ENCODE measurements at regions not wholly inside any gene's neighbourhood (a gene's known extent, or its start where the extent isn't known, plus 50 kb on each side); places are given as distances from the start of the nearest gene placed in this dataset.
"Not testable (repeated sequence)": the region's sequence is repeated elsewhere in the genome, so short reads cannot be mapped to it uniquely, and the experiment has no call there.

DNA sequence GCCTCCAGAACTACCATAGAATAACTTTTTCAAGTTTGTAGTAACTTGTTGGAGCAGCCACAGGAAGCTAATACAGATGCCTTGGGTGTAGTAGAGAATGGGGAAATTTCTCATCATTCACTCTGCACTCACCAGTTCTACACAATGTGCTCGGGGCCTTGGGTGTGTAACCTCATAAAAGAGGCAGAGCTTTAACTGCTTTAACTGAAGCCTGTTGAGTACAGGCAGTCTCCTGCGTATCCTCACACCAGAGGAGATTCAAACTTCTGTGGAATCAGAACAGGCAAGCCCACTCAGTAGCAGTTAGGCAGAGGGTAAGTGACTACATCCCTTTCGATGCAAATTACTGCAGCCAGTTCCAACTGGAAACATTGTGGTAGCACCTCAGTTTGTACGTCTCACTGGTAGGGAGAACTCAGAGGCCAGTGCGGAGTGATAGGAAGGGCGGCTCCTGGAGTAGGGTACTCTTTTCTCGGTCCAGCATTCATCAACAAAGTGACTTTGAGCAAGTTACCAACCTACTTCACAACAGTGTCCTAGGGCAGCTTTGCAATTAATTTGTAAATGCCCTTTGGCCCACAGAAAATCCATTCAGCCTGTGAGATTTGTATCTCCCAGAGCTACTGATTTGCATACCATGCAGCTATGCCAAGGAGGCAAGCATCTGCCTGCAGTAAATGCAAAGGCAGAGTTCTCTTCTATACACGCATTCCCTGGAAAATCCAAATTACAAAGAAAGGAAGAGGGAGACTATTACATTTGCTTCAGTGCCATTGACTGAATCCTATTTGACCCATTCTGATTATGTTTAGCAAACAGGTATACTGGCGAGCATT, 904.3 kb downstream of the DIAPH3 start:
- ChIA-PET POLR2A (no interaction called here), CTCF (no interaction called here)

DNA sequence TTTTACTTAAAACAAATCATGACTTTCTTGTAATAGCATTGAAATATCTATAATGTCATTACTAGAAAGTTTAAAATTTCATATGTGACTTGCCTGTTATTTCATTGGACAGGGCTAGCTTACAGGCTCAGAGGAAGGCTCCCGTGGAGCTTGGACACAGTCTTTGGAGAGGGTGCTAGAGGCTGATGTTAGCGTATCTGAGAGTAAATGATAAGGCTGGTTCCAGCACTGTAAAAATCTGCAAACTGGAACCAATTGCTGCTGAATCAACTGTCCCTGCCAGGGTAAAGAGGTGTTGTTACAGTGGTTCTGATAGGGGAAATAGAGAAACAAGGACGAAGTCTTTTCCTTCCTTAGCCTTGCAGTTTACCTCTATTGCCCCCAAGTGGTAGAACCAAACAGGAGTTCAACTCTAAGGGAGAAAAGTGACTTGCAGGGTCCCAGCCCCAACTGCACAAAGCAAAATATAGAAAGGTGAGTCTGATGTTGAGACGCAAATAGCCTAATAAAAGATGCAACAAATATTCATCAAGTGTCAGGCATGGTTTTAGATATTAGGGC, 901.7 kb downstream of the DIAPH3 start:
- ChIA-PET POLR2A (no interaction called here), CTCF (no interaction called here)

DNA sequence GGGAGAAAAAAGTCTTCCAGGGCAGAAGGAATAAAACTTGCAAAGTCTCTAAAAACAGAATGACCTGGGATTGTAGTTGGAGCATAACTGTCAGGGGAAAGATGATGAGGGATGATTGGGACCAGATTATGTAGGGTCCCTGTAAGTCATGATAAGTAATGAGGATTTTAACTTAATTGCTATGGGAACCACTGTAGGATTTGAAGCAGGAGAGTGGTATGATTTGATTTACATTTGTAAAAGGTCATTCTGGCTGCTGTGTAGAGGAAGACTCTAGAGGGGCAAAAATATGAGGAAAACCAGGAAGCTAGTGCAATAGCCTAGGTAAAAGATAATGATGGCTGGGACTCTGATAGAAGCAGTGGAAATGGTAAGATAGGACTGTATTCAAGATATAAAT, 900.2 kb downstream of the DIAPH3 start:
- CTCF ChIA-PET = no interaction called here
- POLR2A ChIA-PET = no interaction called here

DNA sequence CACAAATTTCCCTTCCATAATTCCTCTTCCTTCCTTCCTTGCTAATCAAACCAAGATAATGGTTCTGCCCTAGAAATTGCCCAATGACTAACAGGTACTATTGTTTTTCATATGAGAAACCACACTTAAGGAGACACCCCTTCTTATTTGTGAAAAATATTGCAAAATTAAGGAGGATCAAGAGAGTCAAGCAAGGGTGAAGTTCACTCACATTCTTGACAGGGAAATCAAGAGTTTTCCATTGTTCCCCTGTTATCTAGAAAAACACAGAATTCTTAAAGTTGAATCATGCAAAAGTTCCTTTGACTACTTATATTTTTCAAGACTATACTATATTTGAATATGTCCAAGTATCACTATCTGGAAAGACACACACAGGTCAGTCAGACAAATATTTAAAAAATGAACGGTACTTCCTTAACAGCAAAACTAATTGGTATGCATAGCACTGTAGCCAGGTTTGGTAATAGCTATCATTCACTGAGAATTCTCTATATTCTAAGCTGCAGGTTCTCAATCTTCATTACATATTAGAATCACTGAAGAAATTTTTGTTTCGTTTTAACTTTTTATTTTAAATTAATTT, 897.2 kb downstream of the DIAPH3 start:
- CTCF ChIA-PET = no interaction called here

DNA sequence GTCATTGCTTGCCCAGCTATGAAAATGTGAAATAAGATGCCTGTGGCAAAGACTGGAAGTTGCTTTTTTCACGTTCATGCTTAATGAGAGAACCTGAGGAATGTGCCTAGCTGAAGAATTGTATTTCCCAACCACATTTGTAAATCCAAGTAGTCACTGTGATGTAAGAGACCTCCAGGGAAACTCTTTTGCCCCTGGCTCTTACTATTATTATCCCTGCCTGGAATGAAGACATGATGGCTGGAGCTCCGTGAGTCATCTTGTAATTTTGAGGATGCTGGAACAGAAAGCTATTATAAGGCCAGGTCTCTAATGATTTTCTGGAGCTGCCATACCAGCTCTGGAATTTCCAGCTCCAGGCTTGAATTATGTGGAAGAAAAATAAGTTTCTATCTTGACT, 894.3 kb downstream of the DIAPH3 start:
- ChIA-PET CTCF (no interaction called here), POLR2A (no interaction called here)

More for the DNA sequence above, 897.2 kb downstream of the DIAPH3 start:
- POLR2A ChIA-PET = no interaction called here

DNA sequence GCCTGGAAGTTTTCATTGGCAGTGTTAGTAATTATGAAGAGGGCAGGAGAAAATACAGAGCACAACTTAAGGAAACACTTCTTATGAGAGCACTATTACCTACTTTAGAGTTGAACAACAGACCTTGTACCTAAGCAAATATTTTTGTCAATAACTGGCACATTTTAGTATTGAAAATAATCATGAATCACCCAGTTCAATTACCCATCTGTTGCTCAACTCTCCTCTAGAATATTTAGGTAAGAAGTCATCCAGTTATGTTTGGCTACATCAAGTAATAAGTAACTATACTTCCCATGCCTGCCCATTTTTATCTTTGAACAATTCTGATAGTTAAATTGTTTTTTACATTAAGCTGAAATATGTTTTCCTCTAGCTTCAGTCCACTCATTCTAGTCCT, 893.4 kb downstream of the DIAPH3 start:
- CTCF ChIA-PET = no interaction called here

DNA sequence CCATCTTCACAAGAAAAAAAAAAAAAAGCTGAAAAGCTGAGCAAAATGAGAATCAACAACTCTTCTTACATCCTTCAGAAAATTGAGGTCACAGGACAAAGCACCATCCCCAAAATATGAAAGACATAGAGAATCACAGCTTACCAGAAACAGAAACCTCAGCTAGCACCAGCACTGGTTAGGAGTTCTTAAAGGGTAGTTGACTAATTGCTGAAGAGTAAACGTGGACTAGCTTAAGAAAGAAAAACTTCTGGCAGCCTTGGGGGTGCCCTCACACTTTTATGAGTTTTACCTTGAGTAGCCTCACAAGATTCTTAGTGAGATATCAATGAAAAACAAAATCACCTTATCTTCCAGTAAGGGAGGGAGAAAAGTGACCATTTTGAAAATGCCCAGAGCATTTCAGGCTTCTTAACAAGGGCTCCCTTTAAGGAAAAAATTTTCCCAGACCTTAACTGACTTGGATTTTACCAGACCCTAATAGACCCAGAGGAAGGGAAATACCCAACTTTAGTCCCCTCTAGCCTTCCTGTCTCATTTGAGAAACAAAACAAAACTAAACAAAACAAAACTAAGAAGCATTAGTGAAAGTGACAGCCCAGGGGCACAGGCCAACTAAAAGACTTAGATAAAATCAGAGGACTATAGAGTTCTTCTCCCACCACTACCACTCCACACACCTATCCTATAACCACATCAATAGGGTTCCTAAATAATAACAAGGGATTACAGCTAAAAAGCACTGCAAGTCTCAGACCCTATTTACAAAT, 888.6 kb downstream of the DIAPH3 start:
- ChIA-PET POLR2A (no interaction called here), CTCF (no interaction called here)

More for the DNA sequence above, 893.4 kb downstream of the DIAPH3 start:
- POLR2A ChIA-PET = no interaction called here

DNA sequence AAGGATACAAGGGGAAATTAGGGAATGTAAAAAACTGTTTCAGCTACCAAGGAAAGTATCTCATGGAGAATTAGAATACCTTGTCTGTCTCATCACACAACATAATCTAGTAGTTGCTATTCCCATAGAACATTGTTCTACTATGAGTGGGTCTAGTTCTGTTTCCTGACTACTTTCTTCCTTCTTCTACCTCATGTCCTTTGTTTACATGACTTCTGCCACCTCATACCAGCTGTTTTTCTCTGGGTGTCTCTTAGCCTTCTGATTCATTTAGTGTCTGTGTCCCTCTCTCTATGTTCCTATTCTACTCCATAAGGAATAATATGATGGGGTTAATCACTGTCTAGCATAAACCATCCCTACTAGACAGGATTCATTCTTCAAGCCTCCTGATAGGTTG, 887.3 kb downstream of the DIAPH3 start:
- POLR2A ChIA-PET = no interaction called here
- CTCF ChIA-PET = no interaction called here

DNA sequence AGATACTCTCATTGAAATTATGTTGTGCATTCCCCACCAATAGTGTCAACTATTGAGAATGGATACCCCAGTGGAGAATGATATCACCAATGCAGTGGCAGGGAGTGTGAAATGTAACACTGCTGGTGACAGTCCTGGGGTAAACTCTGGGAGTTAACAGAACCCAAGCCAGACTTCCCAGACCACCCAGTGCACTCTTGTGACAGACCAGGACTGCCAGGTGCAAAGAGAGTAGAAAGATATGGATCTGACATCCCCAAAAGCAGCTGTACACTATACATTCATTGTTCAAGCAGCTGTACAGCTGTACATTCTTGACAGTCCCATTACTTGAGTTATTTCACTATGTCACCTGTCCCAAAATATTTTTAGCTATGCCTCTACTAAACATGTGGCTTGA, 886.6 kb downstream of the DIAPH3 start:
- ChIA-PET CTCF (no interaction called here), POLR2A (no interaction called here)

DNA sequence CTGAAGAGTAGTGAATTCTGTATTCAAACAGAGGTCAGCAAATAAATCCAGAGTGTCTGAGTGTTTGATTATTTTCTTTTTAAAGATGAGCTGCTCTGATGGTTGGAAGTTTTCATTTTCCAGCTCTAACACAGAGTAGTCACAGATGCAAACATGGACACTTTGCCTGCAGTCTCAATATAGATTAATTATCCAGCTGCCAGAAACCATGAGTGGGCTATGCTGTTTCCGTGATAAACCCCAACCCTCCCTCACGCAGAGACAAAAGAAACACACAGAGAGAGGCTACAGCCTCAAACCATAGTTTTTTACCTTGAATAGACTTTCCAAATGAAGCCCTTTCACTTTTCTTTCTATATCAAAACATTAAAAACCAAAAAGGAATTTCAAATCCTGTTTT, 884.7 kb downstream of the DIAPH3 start:
- CTCF ChIA-PET = interaction anchor here (0.6 kb wide), 1 partner anchor 258 kb away, joined by 4 read pairs; no protein-coding TSS in a partner anchor

DNA sequence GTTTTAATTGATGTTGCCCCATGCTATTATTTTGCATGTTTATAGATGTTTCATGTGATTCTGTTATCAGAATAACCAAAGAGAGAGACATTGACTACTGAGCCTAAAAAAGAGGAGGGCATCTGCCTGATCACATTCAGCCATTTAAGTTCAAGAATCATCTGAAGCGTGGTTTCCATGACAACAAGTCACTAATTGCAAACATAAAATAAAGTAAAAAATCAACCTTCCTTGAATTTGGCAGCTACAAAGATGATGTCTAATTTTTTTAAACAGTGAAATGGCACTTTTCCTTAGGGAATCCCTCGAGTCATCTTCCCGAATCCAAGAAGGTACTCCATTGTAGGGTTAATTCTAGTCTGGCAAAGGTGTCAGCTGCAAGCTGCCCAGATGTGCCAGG, 884.2 kb downstream of the DIAPH3 start:
- CTCF ChIA-PET = no interaction called here
- POLR2A ChIA-PET = no interaction called here

More for the DNA sequence above, 884.7 kb downstream of the DIAPH3 start:
- POLR2A ChIA-PET = no interaction called here

DNA sequence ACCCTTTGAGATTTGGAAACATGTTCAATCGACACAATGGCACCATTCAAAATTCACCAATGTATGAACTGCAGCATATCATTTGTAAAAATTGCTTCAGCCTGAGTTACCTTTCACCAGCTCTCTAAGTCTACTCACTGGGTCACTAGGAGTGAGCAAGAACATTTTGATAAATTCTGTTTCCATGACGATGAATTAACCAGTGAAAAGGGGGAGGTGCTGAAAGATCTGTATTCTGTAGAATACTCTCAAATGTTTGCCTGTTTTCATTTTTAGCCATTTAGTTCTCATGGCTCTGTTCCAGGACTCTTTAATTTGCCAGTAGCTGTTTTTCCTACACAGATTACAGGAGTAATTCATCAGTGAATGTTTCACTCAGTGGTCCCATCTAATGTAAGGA, 883.4 kb downstream of the DIAPH3 start:
- CTCF ChIA-PET = no interaction called here
- POLR2A ChIA-PET = no interaction called here

DNA sequence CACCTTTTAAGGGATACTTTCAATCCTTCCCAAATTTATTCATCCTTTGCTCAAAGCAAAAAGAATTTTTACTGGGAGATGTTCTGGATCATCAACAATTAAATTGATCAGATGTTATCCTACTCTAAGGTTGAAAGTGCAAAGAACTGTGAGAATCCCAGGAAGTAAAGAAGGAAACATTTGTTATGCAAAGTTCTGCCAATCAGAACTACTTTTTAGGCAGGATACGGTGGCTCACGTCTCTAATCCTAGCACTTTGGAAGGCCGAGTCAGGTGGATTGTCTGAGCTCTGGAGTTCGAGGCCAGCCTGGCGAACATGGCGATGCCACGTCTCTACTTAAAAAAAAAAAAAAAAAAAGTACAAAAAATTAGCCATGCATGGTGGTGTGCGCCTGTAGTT, 882.3 kb downstream of the DIAPH3 start:
- ChIA-PET POLR2A (no interaction called here), CTCF (no interaction called here)

DNA sequence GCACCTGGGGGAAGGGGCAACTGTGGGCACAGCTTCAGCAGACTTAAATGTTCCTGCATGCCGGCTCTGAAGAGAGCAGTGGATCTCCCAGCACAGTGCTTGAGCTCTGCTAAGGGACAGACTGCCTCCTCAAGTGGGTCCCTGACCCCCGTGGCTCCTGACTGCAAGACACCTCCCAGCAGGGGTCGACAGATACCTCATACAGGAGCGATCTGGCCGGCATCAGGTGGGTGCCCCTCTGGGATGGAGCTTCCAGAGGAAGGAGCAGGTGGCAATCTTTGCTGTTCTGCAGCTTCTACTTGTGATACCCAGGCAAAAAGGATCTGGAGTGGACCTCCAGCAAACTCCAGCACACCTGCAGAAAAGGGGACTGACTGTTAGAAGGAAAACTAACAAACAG, 871.5 kb downstream of the DIAPH3 start:
- CTCF ChIA-PET, POLR2A ChIA-PET: not testable (repeated sequence)

DNA sequence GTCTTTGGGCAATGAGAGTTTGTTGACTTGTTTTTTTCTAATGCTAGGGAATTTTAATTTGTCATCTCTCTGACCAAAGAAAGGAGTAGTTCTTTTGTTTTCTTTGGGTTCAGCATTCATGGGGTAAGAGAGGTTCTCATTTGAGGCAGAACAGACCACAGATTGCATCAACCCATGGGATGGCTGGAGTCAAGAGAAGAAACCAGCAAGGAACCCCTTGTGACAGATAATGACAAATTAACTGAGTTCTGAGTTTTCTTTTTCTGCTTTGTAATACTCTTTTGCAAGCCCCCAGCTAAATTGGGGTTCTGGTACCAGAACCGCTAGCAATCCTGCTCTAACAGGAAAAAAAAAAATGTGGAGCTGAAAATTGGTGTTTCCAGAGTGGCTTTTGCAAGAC, 864.1 kb downstream of the DIAPH3 start:
- POLR2A ChIA-PET = no interaction called here
- CTCF ChIA-PET = no interaction called here

DNA sequence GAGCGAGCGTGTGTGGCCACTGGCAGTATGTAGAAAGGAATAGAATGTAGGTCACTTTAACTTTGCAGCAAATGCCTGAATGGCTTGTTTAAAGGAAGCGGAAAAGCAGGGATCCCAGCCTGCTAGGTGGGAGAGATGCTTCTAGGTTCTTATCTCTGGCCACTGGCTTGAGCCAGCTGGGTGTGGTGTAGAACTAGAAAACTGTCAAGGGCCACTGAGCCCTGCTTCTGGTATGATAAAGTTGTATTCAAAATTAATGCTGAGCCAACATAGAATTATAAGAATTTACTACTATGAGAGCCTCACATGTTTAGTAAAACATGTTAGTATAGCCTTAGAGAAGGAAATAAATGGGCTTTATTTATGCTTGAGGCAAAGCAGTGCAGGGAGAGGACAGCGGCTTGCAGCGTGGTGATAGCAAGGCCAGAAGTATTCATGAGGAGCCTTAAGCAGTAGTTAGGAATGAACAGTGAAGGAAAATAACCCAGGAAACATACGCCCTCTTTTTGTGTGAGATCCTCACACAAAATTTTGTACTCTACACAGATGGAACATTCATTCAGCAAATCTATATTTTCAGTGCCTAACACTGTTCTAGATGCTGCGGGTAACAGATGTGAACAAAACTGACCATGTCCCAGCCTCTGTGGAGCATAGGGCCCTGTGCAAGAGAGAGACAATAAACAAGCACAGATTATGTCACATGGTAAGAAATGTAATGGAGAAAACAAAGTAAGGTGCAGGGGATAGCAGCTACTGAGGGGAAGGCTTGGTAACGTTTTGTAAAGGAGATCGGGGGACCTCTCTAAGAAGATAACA, 863.2 kb downstream of the DIAPH3 start:
- POLR2A ChIA-PET = no interaction called here

DNA sequence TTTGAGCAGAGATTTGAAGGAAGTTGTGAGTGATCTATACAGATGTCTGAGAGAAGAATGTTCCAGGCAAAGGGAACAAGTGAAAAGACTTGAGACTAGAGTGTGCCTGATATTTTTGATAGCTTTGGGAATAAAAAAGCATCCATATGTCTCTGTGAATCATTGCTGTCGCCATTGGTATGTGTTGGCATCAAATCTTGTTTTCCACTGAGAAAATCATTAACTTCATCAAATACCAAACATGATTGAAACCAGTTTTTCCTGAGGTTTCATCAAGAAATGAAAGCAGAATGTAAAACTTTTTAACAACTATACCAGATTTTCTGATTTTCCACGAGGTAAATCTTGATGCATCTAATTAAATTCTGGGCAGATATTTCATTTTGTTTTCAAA, 862.6 kb downstream of the DIAPH3 start:
- ChIA-PET CTCF (no interaction called here), POLR2A (no interaction called here)

More for the DNA sequence above, 863.2 kb downstream of the DIAPH3 start:
- CTCF ChIA-PET = no interaction called here

DNA sequence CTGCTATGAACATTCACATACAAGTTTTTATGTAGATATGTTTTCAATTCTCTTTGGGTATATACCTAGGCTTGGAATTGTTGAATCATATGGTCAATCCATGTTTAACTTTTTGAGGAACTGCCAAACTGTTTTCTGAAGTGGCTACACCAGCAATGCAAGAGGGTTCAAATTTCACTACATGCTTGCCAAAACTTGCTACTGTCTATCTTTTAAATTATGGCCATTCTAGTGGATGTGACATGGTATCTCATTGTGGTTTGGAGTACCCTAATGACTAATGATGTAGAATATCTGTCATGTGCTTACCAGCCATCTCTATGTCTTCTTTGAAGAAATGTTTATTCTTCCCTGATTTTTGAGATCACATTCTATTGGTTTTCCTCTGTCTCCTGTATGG, 860.3 kb downstream of the DIAPH3 start:
- CTCF ChIA-PET = no interaction called here
- POLR2A ChIA-PET = no interaction called here

DNA sequence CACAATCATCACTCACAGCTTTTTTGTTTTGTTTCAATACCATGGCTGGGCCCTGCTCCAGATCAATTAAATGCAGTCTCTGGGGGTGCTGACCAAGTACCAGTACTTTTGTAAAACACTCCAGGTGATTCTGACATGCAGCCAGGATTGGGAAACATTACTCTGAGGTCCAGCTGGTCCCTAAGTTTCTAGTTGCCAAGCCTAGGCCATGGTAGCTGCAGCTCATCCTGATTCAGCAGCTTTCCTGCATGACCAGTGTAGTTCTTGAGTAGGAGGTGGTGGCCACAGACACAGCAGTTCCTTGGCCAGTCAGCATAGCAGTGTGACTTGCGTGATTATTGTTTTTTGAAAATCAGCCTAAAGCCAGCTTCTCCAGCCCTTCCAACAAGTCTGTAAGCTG, 859.1 kb downstream of the DIAPH3 start:
- ChIA-PET CTCF (no interaction called here), POLR2A (no interaction called here)

DNA sequence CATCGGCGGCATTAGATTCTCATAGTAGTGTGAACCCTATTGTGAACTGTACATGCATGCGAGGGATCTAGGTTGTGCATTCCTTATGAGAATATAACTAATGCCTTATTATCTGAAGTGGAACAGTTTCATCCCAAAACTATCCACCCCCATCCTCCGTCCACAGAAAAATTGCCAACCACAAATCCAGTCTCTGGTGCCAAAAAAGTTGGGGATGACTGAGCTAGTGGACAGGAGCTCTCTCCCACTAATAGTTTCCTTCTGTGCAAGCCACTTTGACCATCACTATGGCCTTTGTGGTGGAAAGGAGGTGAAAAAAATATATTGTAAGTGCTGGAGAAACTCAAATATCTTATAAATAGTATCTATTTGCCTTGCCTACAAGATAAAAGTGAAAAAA, 857.8 kb downstream of the DIAPH3 start:
- CTCF ChIA-PET = no interaction called here
- POLR2A ChIA-PET = no interaction called here

All from activated CD8-positive, alpha-beta memory T cell treated with anti-CD3 and anti-CD28 coated beads for 36 hours (primary cell).